ENCODE measurements at regions not wholly inside any gene's neighbourhood (a gene's known extent, or its start where the extent isn't known, plus 50 kb on each side); places are given as distances from the start of the nearest gene placed in this dataset.

DNA sequence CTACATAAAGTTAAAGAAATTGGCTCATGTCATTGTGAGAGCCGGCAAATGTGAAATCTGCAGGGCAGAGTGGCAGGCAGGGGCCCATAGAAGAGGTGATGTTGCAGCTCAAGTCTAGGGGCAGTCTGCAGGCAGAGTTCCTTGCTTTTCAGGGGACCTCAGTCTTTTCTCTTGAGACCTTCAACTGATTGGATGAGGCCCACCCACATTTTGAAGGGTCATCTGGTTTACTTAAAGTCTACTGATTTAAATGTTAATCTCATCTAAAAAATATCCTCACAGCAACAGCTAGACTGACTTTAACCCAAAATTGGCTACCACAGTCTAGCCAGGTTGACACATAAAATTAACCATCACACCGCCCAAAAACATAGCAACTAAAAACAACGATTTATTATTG, 77.6 kb upstream of the ALDH1L1 start (continued):
- TF ChIP-seq KDM4A (IDR thresholded peaks at IDR 0.05; ENCODE audit: low read depth, low read length, severe bottlenecking) (no peak), ASH2L (IDR thresholded peaks at IDR 0.05; ENCODE audit: low read length) (no peak), ZNF274 (IDR thresholded peaks at IDR 0.05; ENCODE audit: borderline replicate concordance, extremely low read depth, low read length) (no peak), TEAD4 (IDR thresholded peaks at IDR 0.05; ENCODE audit: low read depth, low read length) (no peak), SRF (IDR thresholded peaks at IDR 0.05; ENCODE audit: low read depth, low read length) (no peak), TAF1 (IDR thresholded peaks at IDR 0.05; ENCODE audit: low read depth, low read length) (no peak), RAD21 (IDR thresholded peaks at IDR 0.05 in 1 of 2, conservative IDR thresholded peaks at IDR 0.05 in 1 of 2; ENCODE audit: low read depth in 2 of 2, low read length in 2 of 2) (no peak)
